NCI-H187 (cell line): ENCODE measurements at regions not wholly inside any gene's neighbourhood (a gene's known extent, or its start where the extent isn't known, plus 50 kb on each side); places are given as distances from the start of the nearest gene placed in this dataset.

Experiments
- DNase-seq, 2 experiments: peaks; one replicate each; lab custom pipeline; 2025; lab: John Stamatoyannopoulos, UW

GRCh38 chr5:147037515-147038205 is 159.1 kb upstream of the PPP2R2B start:
- no peak for DNase-seq

DNA sequence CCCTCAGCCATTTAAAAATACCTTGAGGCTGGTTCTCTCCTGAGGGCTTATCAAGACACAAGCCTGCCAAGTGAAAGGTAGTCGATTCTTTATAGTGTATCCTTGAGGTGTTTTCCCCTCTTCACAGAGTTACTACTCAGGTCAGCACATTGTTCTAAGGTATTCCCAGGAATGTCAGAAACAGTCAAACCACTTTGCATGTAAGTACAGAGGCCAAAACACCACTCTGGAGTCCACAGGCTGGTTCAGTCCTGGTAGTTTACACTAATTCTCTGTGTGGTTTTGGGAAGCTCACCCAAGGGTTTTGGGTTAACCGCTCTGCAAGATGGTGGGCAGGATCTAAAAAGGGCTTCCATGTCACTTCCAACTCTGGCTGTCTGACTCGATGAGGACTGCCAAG is 162.3 kb upstream of the PPP2R2B start:
- no peak for DNase-seq

GRCh38 chr5:147044572-147045273 is 166.2 kb upstream of the PPP2R2B start:
- DNase-seq, result no peak

DNA sequence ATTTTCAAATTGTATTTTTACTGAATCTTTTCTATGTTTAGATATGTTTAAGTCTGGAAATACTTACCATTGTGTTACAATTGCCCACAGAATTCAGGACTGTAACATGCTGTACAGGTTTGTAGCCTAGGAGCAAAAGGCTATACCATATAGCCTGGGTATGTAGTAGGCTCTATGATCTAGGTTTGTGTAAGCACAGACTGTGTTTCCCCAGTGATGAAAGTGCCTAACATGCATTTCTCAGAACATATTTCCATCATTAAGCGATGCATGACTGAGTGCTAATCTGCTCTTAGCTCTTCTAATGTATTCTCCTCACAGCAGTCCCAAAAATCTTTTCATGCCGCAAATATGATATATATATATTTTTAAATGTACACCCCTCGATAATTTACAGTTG is 166.7 kb upstream of the PPP2R2B start:
- DNase-seq, result no peak

DNA sequence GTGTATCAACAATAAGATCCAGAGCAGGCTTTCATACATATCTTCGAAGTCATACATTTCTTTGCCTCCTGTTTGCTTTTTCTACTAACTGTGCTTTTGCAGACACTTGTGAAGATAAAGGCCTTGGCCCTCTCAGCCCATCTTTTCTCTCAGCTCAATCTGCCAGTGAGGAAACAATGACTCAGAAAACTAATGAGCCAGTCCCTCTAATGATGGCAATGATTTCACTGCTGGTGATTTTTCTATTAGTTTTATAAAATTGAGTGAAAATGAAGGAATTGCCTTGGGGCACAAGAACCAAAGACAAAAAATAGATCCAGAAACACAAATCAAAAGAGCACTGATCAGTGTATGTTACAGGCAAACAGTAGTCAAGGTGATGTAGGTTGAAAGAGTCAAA is 167.7 kb upstream of the PPP2R2B start:
- no peak for DNase-seq

DNA sequence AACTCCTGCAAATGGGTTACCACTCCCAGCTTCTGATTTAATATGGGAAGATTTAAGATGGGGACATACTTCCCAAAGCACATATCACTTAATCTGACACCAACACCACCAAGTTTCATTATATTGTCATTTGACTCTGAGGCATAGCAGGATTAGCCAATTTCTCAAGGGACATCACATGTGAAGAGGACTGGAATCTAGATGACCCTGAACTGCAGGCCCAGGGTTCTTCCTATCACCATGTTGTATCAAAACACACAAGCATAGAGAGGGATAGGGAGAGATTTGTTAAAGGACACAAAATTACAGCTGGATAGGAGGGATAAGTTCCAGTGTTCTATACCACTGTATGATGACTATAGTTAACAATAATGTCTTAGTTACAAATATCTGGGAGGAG is 168.3 kb upstream of the PPP2R2B start:
- DNase-seq, result no peak

- DNase-seq, result no peak
Measured at GRCh38 chr5:147049764-147050163, 171.2 kb upstream of the PPP2R2B start.

DNA sequence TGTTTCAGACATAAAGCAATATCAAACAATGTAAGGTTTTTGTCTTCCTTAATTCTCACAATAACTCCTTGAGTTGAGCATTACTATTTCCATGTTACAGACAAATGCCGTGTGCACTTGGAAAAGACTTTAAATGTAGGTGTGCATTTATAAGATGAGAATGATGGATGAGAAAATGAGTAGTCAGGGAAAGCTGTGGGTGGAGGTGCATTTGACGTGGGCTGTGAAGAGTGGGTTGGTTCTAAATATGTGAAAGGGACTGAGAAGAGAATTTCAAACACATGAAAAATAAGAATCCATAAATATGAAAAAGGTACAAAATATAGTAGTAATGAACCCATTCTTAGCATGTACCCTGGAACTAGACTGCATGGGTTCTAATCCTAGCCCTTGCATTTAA is 171.6 kb upstream of the PPP2R2B start:
- DNase-seq, result no peak

DNA sequence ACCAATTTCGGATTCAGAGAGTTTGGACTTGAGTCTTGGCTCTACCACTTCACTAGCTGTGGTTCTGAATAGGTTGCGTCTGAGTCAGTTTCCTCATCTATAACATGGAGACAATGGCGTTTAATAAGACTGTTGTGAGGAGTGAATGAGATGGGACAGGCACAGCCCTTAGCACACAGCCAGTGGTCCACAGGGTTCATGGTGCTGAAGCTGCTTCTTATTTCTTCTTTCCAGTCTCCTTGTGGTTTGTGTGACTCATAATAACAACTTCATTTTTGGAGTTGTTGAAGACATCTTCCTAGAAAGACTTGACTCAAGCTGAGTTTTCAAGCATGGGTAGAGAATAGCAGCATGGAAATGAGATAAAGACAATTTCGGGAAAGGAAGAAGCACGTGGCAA is 172.6 kb upstream of the PPP2R2B start:
- DNase-seq, result no peak

- DNase-seq, result no peak
Measured at GRCh38 chr5:147052519-147052918, 174.0 kb upstream of the PPP2R2B start.

- no peak for DNase-seq
Measured at GRCh38 chr5:147055089-147055826, 176.7 kb upstream of the PPP2R2B start.

- no peak for DNase-seq
Measured at GRCh38 chr5:147055850-147056566, 177.5 kb upstream of the PPP2R2B start.

DNA sequence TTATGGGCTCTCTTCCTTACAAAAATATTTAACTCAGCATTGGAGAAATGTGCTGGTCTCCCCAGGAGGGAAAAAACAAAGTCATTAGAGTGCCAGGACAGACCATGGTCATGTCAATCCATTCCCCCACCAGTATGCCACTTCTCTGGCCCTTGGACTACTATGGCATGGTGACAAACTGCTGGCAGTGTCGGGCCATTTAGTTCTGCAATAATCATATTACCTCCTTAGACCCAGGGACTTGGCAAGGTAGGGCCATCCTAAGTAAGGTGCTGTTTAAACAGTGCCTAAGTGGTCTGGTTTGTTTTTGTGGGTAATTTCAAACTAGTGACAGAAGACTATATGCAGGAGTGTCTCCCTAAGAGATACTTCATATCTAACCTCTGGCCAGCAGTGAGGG is 177.8 kb upstream of the STK32A start:
- DNase-seq, result no peak

- no peak for DNase-seq
Measured at GRCh38 chr5:147061431-147061830, 173.4 kb upstream of the STK32A start.

DNA sequence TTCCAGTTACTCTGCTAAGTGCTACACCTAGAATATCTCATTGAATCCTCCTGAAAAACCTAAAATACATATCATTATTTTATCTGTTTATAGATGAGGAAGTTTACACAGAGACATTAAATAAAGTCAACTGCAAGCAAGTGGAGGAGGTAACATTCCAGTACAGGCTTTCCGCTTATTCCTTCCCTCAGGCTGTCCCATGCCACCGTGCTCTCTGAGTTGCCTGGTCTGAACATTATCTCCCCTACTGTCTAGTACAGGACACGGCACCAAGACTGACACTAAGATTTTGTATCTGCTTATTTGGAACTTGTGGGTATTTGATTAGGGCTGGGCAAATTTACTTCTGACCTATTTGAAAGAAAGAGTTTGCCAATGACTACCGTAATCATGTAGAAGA is 172.4 kb upstream of the STK32A start:
- DNase-seq, result no peak

- no peak for DNase-seq
Measured at GRCh38 chr5:147063943-147064342, 170.9 kb upstream of the STK32A start.

- DNase-seq, result no peak
Measured at GRCh38 chr5:147065071-147065470, 169.8 kb upstream of the STK32A start.

- DNase-seq, result no peak
Measured at GRCh38 chr5:147068998-147069397, 165.8 kb upstream of the STK32A start.

DNA sequence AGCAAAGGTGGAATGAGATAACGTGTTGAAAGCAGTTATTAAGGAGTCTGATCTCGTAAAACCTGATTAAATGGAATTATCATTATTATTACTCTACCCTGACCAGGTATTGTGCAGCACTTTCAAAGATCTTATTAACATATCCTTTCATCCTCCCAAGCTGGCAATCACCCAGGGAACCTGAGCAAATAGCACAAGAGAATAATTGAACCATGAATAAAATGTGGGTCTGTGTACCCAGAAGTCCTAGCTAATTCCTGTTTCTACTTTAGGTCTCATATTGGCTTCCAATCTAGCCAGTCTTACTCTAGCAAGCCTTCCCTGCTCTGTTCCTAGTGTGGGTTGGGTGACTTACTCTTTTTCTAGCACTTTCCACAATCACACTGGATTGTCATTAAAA is 162.2 kb upstream of the STK32A start:
- DNase-seq, result no peak

DNA sequence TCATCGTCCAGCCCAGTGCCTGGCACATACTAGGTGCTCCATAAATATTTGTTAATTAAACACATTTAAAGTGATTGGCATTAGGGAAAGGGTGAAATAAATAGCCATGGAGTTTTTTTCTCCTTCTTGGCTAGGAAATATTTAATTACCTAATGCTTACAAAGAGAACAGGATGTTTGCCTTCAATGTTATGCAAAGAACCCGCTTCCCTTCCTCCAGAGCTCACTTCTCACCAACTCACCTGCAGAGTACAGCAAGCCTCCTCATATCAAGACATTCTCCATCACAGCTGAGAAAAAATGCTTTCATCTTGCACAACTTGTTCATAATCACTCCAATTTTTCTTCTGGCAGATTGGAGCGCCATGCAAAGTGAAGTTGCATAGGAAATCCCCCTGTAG is 161.7 kb upstream of the STK32A start:
- no peak for DNase-seq

DNA sequence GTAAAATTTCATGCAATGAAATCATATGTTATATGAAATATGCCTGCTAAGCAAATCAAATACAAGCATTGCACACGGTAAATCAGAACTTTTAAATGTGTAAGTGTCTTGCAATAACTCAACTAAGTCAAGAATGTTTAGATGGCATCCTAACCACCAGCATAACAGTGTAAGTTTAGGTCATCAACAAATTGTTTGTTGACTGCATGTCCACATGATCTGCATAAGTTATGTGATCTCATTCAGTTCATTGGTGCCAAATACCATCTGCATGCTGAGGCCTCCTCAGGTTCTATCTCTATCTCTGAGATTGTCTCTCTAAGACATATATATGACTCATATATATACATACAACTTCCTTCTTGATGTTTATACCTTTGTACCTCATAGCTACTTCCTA is 159.6 kb upstream of the STK32A start:
- no peak for DNase-seq

- DNase-seq, result no peak
Measured at GRCh38 chr5:147080391-147080790, 154.4 kb upstream of the STK32A start.
